ENCODE measurements at regions not wholly inside any gene's neighbourhood (a gene's known extent, or its start where the extent isn't known, plus 50 kb on each side); places are given as distances from the start of the nearest gene placed in this dataset.

DNA sequence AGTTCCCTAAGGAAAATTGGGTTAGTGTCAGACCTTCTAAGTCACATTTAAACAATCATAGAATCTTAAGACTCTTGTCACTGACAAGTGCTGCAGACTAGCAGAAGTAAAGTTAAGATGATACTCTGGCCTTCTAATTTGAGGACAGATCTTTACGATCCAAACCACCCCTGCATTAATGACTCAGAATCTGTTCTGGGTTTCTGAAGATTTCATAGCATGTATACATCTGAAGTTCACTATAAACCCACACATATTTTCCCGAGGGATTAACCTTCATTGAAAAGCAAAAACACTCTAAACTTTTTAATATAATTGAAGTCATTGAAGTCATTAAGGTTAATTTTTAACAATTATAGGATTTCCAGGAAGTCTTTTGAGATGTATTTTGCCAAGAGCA lies 674.3 kb downstream of the IQCM start:
- TF ChIP-seq CTCF (IDR thresholded peaks at IDR 0.05) (no peak), POLR2A (IDR thresholded peaks at IDR 0.05) (no peak)

Measured in esophagus squamous epithelium (tissue), 4 donors.